HEK293 (cell line): ENCODE measurements at regions not wholly inside any gene's neighbourhood (a gene's known extent, or its start where the extent isn't known, plus 50 kb on each side); places are given as distances from the start of the nearest gene placed in this dataset.

Experiments used
- CTCF ChIA-PET: fragments of 350-600 bp; formaldehyde crosslinking; extraction: SDS; loops from one replicate; lab custom pipeline; 2021; ENCODE audit warnings: antibody characterized with exemption; lab: Yijun Ruan, JAX
- POLR2A ChIA-PET: fragments of 300-600 bp; formaldehyde crosslinking; extraction: SDS; loops from one replicate; lab custom pipeline; 2020; ENCODE audit warnings: antibody characterized with exemption, inconsistent platforms; lab: Yijun Ruan, JAX
- H3K27ac ChIP-seq: fragments of 200-500 bp; sonication (Bioruptor generic); 2 replicates; pipeline ENCODE4 v1.5.1; 2014; ENCODE audit warnings: low read depth, low read length, control low read depth, inconsistent platforms; ENCODE audit errors: extremely low read depth
- H3K36me3 ChIP-seq, 2 experiments: fragments of 200-500 bp in 1 of 2; sonication (Bioruptor generic) in 1 of 2; 1 replicate in 1 of 2; 2 replicates in 1 of 2; pipeline ENCODE4 v1.5.1; 2014 to 2017; ENCODE audit warnings: inconsistent platforms in 2 of 2, low read length in 2 of 2; ENCODE audit not compliant: control insufficient read depth in 2 of 2, insufficient read depth in 1 of 2
- H3K4me1 ChIP-seq: fragments of 200-500 bp; sonication (Bioruptor generic); 2 replicates; pipeline ENCODE4 v1.5.1; 2014; ENCODE audit warnings: mild to moderate bottlenecking, low read length, inconsistent platforms; ENCODE audit not compliant: control insufficient read depth, insufficient read depth
- H3K4me3 ChIP-seq: 2 replicates; pipeline ENCODE4 v1.5.1; 2011; ENCODE audit warnings: low read depth, mild to moderate bottlenecking, control low read depth, low read length, moderate library complexity
- H3K9me3 ChIP-seq: fragments of 200-500 bp; sonication (Bioruptor generic); 2 replicates; pipeline ENCODE4 v1.5.1; 2014; ENCODE audit warnings: low read depth, low read length, inconsistent platforms; ENCODE audit not compliant: control insufficient read depth, insufficient read depth
- BCL11A ChIP-seq: fragments of 450-650 bp; formaldehyde crosslinking; IDR thresholded peaks from 2 replicates; pipeline ENCODE4 v1.5.1; 2016; ENCODE audit warnings: low read depth, missing biosample characterization, missing genetic modification characterization
- HOXC10 ChIP-seq: sonication (generic); formaldehyde crosslinking; IDR thresholded peaks from 2 replicates; pipeline ENCODE4 v1.8.1; 2023; ENCODE audit warnings: mild to moderate bottlenecking, missing genetic modification reagents
- HOXD13 ChIP-seq: sonication (generic); formaldehyde crosslinking; IDR thresholded peaks from 2 replicates; pipeline ENCODE4 v1.8.0; 2022; ENCODE audit warnings: missing genetic modification reagents, borderline replicate concordance
- OVOL3 ChIP-seq: fragments of 450-650 bp; formaldehyde crosslinking; IDR thresholded peaks from 2 replicates; pipeline ENCODE4 v1.5.1; 2016; ENCODE audit warnings: missing biosample characterization, missing genetic modification characterization
- PRDM10 ChIP-seq: fragments of 450-650 bp; formaldehyde crosslinking; IDR thresholded peaks from 2 replicates; pipeline ENCODE4 v1.5.1; 2016; ENCODE audit warnings: missing biosample characterization, missing genetic modification characterization
- PRDM6 ChIP-seq: fragments of 450-650 bp; formaldehyde crosslinking; IDR thresholded peaks from 2 replicates; pipeline ENCODE4 v1.5.1; 2017; ENCODE audit warnings: missing biosample characterization, missing genetic modification characterization
- REPIN1 ChIP-seq: fragments of 450-650 bp; formaldehyde crosslinking; IDR thresholded peaks from 2 replicates; pipeline ENCODE4 v1.5.1; 2017; ENCODE audit warnings: missing biosample characterization, missing genetic modification characterization, low read depth
- TCF7L2 ChIP-seq: IDR thresholded peaks from 2 replicates; pipeline ENCODE4 v1.6.1; 2011; ENCODE audit warnings: low read depth, mild to moderate bottlenecking, inconsistent platforms, low read length, moderate library complexity, borderline replicate concordance
- TRIM28 ChIP-seq: IDR thresholded peaks from 2 replicates; pipeline ENCODE4 v1.6.1; 2011; ENCODE audit warnings: low read length, control low read depth, borderline replicate concordance
- ZBTB21 ChIP-seq: fragments of 450-650 bp; formaldehyde crosslinking; IDR thresholded peaks from 2 replicates; pipeline ENCODE4 v1.5.1; 2017; ENCODE audit warnings: missing biosample characterization, missing genetic modification characterization
- ZBTB6 ChIP-seq: fragments of 450-650 bp; formaldehyde crosslinking; IDR thresholded peaks from 2 replicates; pipeline ENCODE4 v1.5.1; 2017; ENCODE audit warnings: missing biosample characterization, missing genetic modification characterization
- ZNF112 ChIP-seq: fragments of 450-650 bp; formaldehyde crosslinking; IDR thresholded peaks from 2 replicates; pipeline ENCODE4 v1.5.0; 2017; ENCODE audit warnings: missing biosample characterization, missing genetic modification characterization
- ZNF114 ChIP-seq: fragments of 450-650 bp; formaldehyde crosslinking; IDR thresholded peaks from 2 replicates; pipeline ENCODE4 v1.5.0; 2017; ENCODE audit warnings: missing biosample characterization, missing genetic modification characterization
- ZNF292 ChIP-seq: fragments of 450-650 bp; formaldehyde crosslinking; IDR thresholded peaks from 2 replicates; pipeline ENCODE4 v1.5.1; 2016; ENCODE audit warnings: low read depth, missing biosample characterization, missing genetic modification characterization, borderline replicate concordance
- ZNF488 ChIP-seq: fragments of 450-650 bp; formaldehyde crosslinking; IDR thresholded peaks from 2 replicates; pipeline ENCODE4 v1.5.1; 2016; ENCODE audit warnings: missing biosample characterization, missing genetic modification characterization
- ZNF510 ChIP-seq: fragments of 450-650 bp; formaldehyde crosslinking; IDR thresholded peaks from 2 replicates; pipeline ENCODE4 v1.5.1; 2018; ENCODE audit warnings: mild to moderate bottlenecking, missing genetic modification characterization, missing biosample characterization; ENCODE audit not compliant: insufficient replicate concordance
- ZNF624 ChIP-seq: fragments of 450-650 bp; formaldehyde crosslinking; IDR thresholded peaks from 2 replicates; pipeline ENCODE4 v1.5.1; 2017; ENCODE audit warnings: missing biosample characterization, missing genetic modification characterization
- ZNF701 ChIP-seq: fragments of 450-650 bp; formaldehyde crosslinking; IDR thresholded peaks from 2 replicates; pipeline ENCODE4 v1.5.1; 2016; ENCODE audit warnings: missing biosample characterization, missing genetic modification characterization
- ZNF704 ChIP-seq: fragments of 450-650 bp; formaldehyde crosslinking; IDR thresholded peaks from 2 replicates; pipeline ENCODE4 v1.5.1; 2016; ENCODE audit warnings: missing biosample characterization, missing genetic modification characterization
- ZNF785 ChIP-seq: fragments of 450-650 bp; formaldehyde crosslinking; IDR thresholded peaks from 2 replicates; pipeline ENCODE4 v1.5.1; 2016; ENCODE audit warnings: missing biosample characterization, missing genetic modification characterization
- ZSCAN16 ChIP-seq: fragments of 450-650 bp; formaldehyde crosslinking; IDR thresholded peaks from 2 replicates; pipeline ENCODE4 v1.5.1; 2016; ENCODE audit warnings: missing biosample characterization, missing genetic modification characterization
- ZSCAN4 ChIP-seq: fragments of 450-650 bp; formaldehyde crosslinking; IDR thresholded peaks from 2 replicates; pipeline ENCODE4 v1.5.1; 2017; ENCODE audit warnings: missing biosample characterization, missing genetic modification characterization

GRCh38 chr21:21612466-21612865 lies 614.3 kb downstream of the NCAM2 start (continued):
- no peak for TF ChIP-seq ZNF488 (tag by site-specific recombination)
- no peak for TF ChIP-seq OVOL3 (tag by site-specific recombination)
- no peak for TF ChIP-seq ZNF704
- TF ChIP-seq BCL11A (tag by site-specific recombination): no peak

GRCh38 chr21:21614966-21615365 lies 616.8 kb downstream of the NCAM2 start:
- TF ChIP-seq ZNF510: no peak
- no peak for TF ChIP-seq TRIM28
- TF ChIP-seq ZNF114 (tag by site-specific recombination): no peak
- no peak for TF ChIP-seq ZNF785 (tag by site-specific recombination)
- TF ChIP-seq ZBTB6 (tag by site-specific recombination): no peak
- TF ChIP-seq ZNF701: no peak
- no peak for TF ChIP-seq REPIN1 (tag by site-specific recombination)
- no peak for TF ChIP-seq PRDM10 (tag by site-specific recombination)
- no peak for TF ChIP-seq TCF7L2
- TF ChIP-seq ZSCAN16: no peak
- no peak for TF ChIP-seq ZNF624
- TF ChIP-seq PRDM6: no peak
- TF ChIP-seq ZSCAN4 (tag by site-specific recombination): no peak
- TF ChIP-seq HOXC10: no peak
- TF ChIP-seq ZNF112: no peak
- no peak for TF ChIP-seq ZBTB21 (tag by site-specific recombination)
- TF ChIP-seq ZNF292: no peak
- no peak for TF ChIP-seq HOXD13 (CRISPR knock-in tag)
- no peaks in the 10 kb centered on the region for H3K9me3 ChIP-seq
- H3K4me1 ChIP-seq: no peaks in the 10 kb centered on the region
- no peak overlapping the region for H3K27ac ChIP-seq
- ChIA-PET POLR2A (no interaction called here), CTCF (no interaction called here)
- no peak overlapping the region for H3K4me3 ChIP-seq
- H3K36me3 ChIP-seq: no peaks in the 10 kb centered on the region
